SK-N-SH (cell line): ENCODE measurements at regions not wholly inside any gene's neighbourhood (a gene's known extent, or its start where the extent isn't known, plus 50 kb on each side); places are given as distances from the start of the nearest gene placed in this dataset.

Experiments used
- CHD2 ChIP-seq: fragments of 150-350 bp; IDR thresholded peaks from 2 replicates; pipeline ENCODE4 v1.6.1; 2018; ENCODE audit warnings: low read length; ENCODE audit not compliant: partially characterized antibody
- CTCF ChIP-seq: fragments of 200-600 bp; sonication (generic); IDR thresholded peaks from 2 replicates; pipeline ENCODE4 v1.6.1; 2017; ENCODE audit warnings: antibody characterized with exemption, mild to moderate bottlenecking, moderate library complexity
- EP300 ChIP-seq, 2 experiments: IDR thresholded peaks; 2 replicates each; pipeline versions ENCODE4 v1.4.0 to v1.6.1; 2012; ENCODE audit warnings: borderline replicate concordance in 1 of 2, low read depth in 1 of 2, low read length in 1 of 2
- GABPA ChIP-seq: IDR thresholded peaks from 2 replicates; pipeline ENCODE4 v1.4.0; 2012; ENCODE audit warnings: low read depth, mild to moderate bottlenecking
- JUND ChIP-seq: IDR thresholded peaks from 2 replicates; pipeline ENCODE4 v1.4.0; 2012
- NFIC ChIP-seq: IDR thresholded peaks from 2 replicates; pipeline ENCODE4 v1.4.0; 2012; ENCODE audit warnings: borderline replicate concordance
- PBX3 ChIP-seq: IDR thresholded peaks from 2 replicates; pipeline ENCODE4; 2012
- POLR2AphosphoS5 ChIP-seq: IDR thresholded peaks from 2 replicates; pipeline ENCODE4 v1.6.1; 2012; ENCODE audit warnings: low read depth, low read length
- REST ChIP-seq: IDR thresholded peaks from 2 replicates; pipeline ENCODE4 v1.6.1; 2012; ENCODE audit warnings: mild to moderate bottlenecking, low read depth, low read length, moderate library complexity
- RXRA ChIP-seq: IDR thresholded peaks from 2 replicates; pipeline ENCODE4 v1.4.0; 2012; ENCODE audit warnings: low read depth, mild to moderate bottlenecking, borderline replicate concordance
- TAF1 ChIP-seq: IDR thresholded peaks from 2 replicates; pipeline ENCODE4 v1.6.1; 2012; ENCODE audit warnings: low read depth, mild to moderate bottlenecking, low read length, moderate library complexity, borderline replicate concordance
- USF1 ChIP-seq: IDR thresholded peaks from 2 replicates; pipeline ENCODE4 v1.4.0; 2012; ENCODE audit warnings: low read depth, borderline replicate concordance
- USF2 ChIP-seq: fragments of 150-350 bp; IDR thresholded peaks from 2 replicates; pipeline ENCODE4 v1.6.1; 2017; ENCODE audit warnings: antibody characterized with exemption, low read length, low read depth, borderline replicate concordance
- ZBTB33 ChIP-seq: IDR thresholded peaks from 2 replicates; pipeline ENCODE4 v1.4.0; 2012; ENCODE audit warnings: low read depth, borderline replicate concordance

GRCh38 chr18:70432804-70433400 is 144.1 kb downstream of the SOCS6 start:
- TF ChIP-seq CTCF (no peak), REST (no peak), ZBTB33 (no peak), NFIC (no peak), TAF1 (no peak), RXRA (no peak), POLR2AphosphoS5 (no peak), EP300 (IDR thresholded peaks at IDR 0.05; ENCODE audit: borderline replicate concordance in 1 of 2, low read depth in 1 of 2, low read length in 1 of 2) (no peak), CHD2 (no peak), PBX3 (no peak), JUND (no peak), GABPA (no peak), USF2 (no peak), USF1 (no peak)
